HG03439 (cell line): ENCODE measurements at regions not wholly inside any gene's neighbourhood (a gene's known extent, or its start where the extent isn't known, plus 50 kb on each side); places are given as distances from the start of the nearest gene placed in this dataset.

Source experiments
- ATAC-seq: cut with Tn5 transposase; IDR thresholded peaks from one replicate; pipeline ENCODE4 v1.9.1; 2021; ENCODE audit warnings: mild to moderate bottlenecking, moderate library complexity; ENCODE audit not compliant: unreplicated experiment

DNA sequence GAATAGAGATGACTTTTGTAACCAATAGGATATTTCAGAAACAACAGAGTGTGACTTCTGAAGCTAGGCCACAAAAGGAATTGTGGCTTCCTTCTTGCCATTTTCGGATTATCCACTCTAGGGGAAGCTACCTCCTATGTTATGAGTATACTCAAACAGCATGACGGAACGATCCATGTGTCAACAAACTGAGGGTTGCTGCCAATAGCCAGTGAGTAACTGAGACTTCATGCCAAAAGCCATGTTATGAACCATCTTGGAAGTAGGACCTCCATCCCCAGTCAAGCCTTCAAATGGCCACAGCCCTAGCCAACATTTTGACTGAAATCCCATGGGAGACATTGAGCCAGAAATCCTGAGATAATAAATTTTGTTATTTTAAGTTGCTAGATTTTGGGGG lies 69.0 kb upstream of the IL6 start:
- ATAC-seq = no peak

DNA sequence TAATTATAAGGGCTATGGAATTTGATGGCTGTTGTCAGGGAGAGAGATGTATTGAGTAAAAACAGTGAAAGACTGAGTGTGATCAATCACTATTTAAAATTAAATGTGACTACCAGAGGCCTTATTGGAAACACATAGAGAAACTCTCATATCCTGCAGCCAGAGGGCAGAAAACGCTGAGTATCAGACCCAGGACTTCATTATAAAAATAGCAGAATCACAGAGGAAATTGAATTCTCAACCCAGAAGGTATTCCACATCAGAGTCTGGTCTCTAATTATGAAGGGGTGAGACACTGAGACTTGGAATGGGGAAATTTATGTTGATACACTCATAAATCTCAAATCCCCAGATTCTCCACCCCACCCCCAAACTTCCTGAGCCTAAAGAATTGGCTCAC lies 69.5 kb upstream of the IL6 start:
- ATAC-seq = no peak

DNA sequence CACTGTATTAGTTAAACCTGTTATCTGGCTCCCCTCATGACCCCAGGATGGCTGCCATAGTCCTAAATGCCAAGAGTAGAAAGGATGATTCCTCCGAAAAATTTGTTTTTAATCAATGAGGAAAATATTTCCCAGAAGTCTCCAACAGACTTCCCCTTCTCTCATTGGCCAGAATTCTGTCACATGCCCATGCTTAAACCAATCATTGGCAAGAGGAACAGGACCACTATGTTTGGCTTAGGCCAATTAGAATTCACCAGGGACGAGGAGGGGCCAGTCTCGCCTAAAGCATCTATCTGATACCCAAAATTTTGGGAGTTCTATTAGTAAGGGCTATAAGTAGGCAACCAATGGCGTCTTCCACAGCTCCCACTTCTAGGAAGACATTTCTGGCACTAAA lies 71.2 kb upstream of the IL6 start:
- no peak for ATAC-seq

DNA sequence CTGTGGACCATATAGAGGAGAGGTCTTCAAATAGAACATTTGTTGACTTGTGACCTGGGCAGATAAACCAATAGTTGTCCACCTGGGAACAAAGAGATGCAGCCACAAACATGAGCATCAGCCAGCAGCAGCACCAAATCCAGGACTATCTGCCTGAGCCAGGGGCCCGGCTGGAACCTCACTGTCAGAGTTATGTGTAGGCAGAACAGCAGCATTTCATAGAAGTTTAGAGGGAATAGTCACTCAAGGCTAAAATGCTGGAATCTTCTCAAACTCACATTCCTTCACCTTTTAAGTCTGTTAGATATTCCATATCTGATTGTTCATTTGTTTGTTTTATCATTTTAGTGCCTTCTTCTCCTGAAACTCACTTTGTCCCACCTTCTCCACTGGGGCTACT lies 72.2 kb upstream of the IL6 start:
- no peak for ATAC-seq

DNA sequence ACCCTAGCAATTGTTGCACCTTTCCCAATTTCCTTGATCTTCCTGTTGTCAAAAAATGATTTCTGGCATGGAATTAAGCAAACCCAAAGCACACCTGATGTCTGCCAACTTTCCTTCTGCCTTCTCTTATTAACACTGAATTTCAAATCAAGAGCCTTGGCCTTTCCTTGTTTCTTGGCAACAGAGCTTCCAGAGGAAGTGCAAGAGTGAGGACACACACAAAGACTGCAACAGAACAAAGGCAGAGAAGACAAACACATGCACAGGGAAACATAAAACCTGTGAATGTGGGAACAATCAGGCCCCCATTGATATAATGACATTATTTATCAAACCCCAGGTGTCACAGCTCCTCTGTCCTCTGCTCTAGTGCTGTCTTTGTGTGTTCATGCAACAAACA lies 73.0 kb upstream of the IL6 start:
- ATAC-seq = no peak

DNA sequence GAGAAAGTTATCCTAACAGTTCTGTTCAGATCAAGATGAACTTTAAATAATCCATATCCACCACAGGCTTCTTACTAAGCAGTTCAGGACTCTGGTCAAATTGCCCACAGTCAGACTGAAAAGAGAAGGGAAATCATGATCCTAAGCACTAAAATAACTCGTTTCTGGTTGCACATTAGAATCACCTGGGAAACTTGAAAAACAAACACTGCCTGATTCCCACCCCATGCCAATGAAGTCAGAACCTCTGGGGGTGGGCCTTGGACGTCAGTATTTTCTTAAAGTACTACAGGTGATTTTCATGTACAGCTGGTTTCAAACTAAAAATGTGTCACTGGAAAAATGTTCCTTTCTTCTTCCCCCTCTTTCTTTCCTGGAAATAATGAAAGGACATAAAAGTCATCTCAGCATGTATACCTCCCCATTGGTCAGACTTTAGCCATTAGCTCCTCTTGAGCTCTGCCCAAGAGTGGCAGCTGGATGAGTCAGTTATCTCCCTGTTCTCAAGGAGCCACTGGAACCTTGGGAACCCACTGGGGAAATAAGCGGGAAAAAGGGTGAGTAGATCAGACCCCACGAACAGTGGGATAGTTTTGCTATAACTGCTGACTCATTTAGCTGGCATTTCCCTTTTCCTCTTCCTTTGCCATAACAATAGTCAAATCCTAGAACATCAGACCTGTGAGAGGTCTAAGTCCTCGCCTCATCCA lies 75.3 kb upstream of the IL6 start:
- ATAC-seq = no peak

DNA sequence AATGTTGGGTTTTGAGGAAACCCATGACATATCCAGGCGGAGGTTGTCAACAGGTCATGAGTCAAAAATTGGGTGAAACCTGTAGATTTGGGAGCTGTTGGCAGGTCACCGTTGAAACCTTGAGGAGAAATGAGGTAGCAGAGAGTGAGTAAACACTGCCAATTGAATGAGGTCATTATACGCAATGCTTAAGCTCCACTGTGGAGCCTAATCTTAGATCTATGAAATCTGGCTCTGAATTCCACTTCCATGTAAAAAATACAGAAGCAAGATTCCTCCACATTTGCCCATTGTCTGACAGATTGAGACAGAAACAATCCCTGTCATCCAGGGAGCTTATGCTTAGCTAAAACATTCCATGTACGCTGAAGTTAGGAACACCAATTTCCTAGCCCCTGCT lies 76.0 kb upstream of the IL6 start:
- no peak for ATAC-seq

DNA sequence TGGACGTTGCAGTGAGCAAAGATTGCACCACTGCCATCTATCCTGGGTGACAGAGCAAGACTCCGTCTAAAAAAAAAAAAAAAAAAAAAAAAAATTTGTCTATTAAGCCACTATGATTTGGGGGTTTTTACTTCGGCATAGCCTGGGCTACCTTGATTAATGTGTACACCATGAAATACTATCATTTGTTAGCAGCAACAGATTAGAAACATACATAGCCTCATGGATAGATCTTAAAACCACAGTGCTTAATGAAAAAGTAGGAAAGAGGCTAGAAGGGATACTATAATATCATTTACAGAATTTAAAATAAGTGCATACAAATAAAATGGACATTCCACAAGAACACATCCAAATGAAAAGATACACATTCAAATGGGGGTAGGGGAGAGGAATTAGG lies 77.3 kb upstream of the IL6 start:
- ATAC-seq = no peak

DNA sequence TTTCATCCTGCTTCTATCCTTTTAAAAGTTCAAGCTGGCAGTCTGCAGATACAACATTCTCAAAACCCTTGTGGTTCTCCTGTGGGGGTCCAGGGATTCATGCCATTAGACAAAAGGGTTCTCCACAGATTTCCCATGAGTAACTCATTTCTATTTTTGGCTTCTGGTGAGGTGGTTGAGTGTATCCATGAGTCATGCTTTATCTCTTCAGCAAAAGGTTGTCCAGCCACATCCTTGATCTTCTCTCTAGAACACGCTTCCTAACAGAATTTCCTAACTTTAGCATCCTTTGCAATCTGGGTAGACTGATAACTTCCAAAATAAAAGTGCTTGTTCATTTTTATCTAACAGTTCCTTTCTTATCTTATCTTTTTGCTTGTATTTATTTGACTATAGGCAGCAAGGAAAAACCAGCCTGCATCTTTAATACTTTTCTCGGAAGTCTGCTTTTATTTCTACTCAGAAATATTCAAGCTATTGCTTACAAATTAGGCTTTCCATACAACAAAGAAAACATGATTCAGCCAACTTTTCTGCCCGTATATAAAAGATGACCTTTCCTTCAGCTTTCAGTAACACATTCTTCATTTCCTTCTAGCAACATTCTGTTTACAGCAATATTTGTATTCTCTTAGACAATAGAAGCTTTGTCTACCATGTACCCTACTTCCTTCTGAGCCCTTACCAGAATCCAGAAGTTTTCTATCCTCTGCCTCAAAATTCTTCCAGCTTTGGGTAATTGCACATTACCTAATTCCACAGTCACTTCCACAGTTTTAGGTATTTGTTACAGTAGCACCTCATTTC lies 79.3 kb upstream of the IL6 start:
- no peak for ATAC-seq

DNA sequence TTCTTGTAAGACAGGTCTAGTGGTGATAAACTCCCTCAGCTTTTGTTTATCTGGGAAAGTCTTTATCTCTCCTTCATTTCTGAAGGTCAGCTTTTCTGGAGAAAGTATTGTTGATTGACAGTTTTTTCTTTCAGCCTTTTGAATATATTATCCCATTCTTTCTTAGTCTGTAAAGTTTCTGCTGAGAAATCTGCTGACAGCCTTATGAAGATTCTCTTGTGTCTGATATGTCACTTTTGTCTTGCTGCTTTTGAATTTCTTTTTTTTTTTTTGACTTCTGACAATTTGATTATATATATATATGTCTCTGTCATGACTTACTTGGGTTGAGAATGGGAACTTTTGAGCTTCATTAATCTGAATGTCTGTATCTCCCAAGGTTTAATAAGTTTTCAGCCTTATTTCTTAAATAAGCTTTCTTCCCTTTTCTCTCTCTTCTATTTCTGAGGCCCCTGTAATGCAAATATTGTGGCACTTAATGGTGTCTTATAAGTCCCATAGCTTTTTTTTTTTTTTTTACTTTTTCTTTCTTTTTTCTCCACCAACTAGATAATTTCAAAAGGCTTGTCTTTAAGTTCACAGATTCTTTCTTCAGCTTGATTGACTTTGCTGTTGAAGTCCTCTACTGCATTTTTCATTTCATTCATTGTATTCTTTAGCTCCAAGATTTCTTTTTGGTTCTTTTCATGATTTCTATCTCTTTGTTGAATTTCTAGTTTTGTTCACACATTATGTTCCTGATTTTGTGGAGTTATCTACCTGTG lies 81.4 kb upstream of the IL6 start:
- ATAC-seq = no peak

DNA sequence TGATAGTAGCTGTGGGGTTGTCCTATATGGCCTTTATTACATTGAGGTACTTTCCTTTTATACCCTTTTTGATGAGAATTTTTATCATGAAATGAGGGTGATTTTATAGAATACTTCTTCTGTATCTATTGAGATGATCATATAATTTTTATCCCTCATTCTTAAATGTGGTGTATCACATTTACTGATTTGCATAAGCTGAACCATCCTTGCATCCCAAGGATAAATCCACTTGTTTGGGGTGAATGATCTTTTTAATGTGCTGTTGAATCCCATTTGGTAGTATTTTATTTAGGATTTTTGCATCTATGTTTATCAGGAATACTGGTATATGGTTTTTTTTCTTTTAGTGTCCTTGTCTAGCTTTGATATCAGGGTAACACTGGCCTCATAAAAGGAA lies 84.5 kb upstream of the IL6 start:
- ATAC-seq = no peak

DNA sequence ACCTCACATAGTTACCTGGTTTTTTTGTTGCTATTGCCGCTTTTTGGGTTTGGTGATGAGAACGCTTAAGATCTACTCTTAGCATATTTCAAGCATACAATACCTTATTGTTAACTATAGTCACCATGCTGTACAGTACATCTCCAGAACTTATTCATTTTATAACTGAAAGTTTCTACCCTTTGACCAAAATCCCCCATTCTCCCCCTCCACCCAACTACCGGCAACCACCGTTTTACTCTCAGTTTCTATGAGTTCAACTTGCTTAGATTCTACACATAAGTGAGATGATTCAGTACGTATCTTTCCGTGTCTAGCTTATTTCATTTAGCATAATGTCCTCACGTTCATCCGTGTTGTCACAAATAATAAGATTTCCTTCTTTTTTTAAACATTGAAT lies 86.7 kb upstream of the IL6 start:
- ATAC-seq = peak; percentile 99

DNA sequence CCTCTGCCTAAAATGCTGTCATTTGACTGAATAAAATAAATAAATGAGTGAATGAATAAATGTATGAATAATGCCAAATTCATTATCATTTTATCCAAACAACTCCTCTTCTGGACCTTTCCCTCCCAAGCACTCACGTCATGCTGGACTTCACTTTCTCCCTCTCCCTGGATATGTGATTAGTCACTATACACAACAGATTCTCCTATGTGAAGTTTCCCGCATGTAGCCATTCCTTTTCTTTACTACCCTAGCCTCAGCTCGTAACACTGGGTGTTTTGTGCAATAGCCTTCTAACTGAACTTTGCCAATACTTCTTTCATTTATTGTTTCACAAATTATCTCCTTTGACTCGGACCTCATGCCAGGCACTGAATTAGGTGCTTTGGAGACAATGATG lies 87.6 kb upstream of the IL6 start:
- ATAC-seq = no peak

DNA sequence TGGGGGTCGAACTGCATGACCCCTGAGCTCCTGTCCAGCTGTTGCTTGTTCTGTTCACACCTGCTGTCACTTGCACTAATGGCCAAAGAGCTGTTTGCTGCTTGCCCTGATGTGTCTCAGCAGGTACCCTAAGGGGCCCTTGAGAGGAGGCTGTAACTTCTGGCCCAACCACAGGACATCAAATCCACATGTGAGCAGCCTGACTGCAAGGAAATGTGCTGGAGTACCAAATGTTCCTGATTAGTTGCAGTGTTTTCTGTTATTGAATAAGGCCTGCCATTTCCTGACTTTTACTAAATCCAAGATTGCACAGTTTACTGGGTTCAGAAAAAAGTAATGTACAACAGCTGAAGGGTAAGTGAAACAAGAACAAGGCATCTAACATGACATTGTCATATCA lies 91.7 kb upstream of the IL6 start:
- ATAC-seq = no peak

DNA sequence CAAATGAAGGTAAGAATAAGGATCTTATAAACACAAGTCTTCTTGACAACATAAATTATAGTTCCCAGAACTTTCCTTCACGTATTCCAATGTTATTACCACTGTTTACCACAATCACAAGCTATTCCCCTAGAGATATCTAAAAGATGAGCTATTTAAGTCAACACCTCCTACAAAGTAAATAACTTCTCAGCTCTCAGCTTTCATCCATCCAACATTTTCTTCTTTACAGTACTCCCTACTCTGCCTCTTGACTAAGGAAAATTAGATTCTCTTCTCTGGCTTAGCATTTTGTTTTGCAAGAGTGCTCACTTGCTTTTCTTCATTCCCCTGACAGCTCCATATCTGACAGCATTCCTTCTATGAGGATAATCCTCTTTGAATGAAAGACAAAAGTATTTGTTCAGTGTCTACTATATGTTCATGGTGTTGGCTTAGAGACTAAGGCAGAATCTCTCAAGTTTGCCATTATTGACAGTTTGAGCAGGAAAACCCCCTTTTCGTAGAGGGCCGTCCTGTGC lies 93.0 kb upstream of the IL6 start:
- no peak for ATAC-seq

DNA sequence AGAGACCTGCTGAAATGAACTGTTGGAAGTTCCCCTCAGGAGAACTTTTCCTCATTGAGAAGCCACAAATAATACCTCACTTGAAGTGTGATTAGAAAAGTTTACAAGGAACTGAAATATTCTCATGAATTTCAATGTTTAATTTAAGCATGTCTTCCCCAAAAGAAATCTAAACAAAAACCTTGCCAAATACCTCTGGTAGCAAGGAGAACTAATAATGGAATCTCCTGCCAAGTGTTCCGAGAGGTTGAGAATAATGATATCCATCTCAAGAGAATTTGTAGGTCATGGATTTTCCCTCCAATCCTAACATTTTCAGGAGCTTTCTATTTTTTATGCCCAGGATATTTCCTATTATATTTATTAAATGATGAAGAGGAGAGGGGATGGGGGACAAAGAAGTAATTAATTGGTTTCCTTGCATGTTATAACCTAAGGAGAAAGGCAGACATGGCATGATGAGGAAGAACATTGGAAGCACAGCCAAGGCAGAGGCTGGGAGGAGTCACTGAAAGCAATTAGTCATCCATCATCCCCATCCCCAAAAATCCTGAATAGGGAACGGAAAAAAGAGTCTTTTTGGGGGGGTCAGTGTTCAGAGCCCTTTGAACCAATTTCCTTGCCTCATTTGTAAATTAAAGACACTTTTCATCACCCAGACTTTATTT lies 93.6 kb upstream of the IL6 start:
- ATAC-seq = no peak

DNA sequence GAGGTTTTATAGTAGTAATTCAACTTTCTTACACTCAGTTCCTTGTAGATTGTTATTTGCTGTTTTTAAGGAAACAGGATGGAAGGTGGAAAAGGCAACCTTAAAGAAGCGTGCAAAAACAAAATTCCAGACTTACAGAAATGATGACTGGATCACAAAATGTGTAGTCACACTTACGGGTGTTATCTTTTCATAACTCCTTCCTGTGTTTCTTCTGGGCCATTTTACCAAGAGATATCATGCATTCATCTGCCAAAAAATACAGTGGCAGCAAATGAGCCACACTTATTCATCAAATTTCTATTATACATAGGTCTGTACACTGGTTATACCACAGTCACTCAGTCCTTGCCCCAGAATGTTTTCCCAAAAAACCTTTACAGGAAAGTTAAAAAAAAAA lies 94.3 kb upstream of the IL6 start:
- ATAC-seq = no peak

DNA sequence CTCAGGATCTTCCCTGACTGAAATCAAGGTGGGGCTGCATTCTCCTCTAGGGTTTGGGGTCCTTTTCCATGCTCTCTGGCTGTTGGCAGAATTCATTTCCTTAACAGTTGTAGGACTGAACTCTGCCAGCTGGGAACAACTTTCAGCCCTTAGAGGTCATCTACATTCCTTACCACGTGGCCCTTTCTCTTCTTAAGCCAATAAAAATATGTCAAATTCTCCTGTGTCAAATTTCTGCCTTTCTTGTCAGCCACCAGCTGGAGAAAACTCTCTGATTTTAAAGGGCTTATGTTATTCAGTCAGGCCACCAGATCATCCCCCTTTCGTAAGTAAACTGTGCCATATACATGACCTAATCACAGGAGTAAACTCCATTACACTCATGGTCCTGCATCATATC lies 95.3 kb upstream of the IL6 start:
- no peak for ATAC-seq

DNA sequence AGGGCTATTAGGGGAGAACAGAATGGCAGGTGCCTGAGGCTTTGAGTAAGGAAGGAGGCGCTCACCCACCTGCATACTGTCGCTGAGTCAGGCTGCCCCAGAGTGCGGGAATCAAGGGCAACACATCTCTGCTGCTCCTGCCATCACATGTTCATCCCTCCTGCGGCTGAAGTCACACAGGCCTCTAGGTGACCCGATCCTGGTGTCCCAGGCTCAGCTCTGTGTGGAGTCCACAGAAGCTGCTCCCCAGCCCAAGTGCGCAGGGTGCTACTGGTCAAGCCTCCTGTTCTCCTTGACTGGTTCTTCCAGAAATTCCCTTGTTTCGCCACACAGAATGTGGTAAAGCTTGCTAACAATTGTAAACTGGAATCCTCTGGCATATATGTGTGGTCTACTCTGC lies 96.9 kb upstream of the IL6 start:
- no peak for ATAC-seq

DNA sequence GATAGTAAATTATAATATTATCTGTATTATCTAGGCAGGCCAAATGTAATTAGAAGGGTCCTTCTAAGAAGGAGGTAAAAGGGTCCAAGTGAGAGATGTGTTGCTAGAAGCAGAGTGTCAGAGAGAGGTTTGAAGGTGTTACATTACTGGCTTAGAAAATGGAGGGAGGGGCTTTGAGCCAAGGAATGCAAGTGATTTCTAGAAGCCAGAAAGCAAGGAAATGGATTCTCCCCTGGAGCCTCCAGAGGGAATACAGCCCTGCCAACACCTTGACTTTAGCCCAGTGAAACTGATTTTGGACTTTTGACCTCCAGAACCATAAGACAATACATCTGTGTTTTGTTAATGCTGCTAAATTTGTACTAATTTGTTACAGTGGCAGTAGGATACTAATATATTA lies 97.9 kb upstream of the IL6 start:
- no peak for ATAC-seq

DNA sequence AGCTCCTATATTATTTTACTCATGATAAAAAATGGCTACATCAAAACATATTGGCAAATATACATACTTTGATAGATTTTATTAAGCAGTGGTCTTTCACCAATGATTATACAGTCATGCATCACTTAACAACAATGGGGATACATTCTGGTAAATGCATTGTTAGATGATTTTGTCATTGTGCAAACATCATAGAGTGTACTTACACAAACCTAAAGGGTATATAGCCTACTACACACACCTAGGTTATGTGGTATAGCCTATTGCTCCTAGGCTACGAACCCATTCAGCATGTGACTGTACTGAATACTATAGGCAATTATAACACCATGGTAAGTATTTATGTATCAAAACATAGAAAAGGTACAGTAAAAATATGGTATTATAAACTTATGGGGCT lies 98.9 kb upstream of the IL6 start:
- ATAC-seq = no peak
